Sigmoid colon (tissue), 6 donors: ENCODE measurements at regions not wholly inside any gene's neighbourhood (a gene's known extent, or its start where the extent isn't known, plus 50 kb on each side); places are given as distances from the start of the nearest gene placed in this dataset.

Experiments
- DNase-seq: peaks from one replicate; pipeline ENCODE4 v3.0.0-alpha.2; 2019
- H3K27ac ChIP-seq, 4 donors: fragments of 200-600 bp; sonication (generic); one replicate each; pipeline ENCODE4 v1.5.1; 2016 to 2019; ENCODE audit warnings: mild to moderate bottlenecking in 1 of 4
- H3K27me3 ChIP-seq, 3 donors: fragments of 200-600 bp; sonication (generic); one replicate each; pipeline ENCODE4 v1.5.1; 2019; ENCODE audit warnings: mild to moderate bottlenecking in 1 of 3
- H3K36me3 ChIP-seq, 4 donors: fragments of 200-600 bp; sonication (generic); one replicate each; pipeline ENCODE4 v1.5.1; 2016 to 2019
- H3K4me1 ChIP-seq, 4 donors: fragments of 200-600 bp; sonication (generic); one replicate each; pipeline ENCODE4 v1.5.1; 2017 to 2019
- H3K4me3 ChIP-seq, 4 donors: fragments of 200-600 bp; sonication (generic); one replicate each; pipeline ENCODE4 v1.5.1; 2017 to 2019; ENCODE audit warnings: mild to moderate bottlenecking in 2 of 4, moderate library complexity in 1 of 4
- H3K9me3 ChIP-seq, 4 donors: fragments of 200-600 bp in 3 of 4; sonication (generic) in 3 of 4; one replicate each; pipeline versions ENCODE4 v1.5.1 to v1.6.1; 2013 to 2019
- CTCF ChIP-seq, 4 experiments: fragments of 450-650 bp in 3 of 4; fragments of 200-600 bp in 1 of 4; IDR thresholded peaks; one replicate each; pipeline ENCODE4 v1.5.1; 2016 to 2019; ENCODE audit warnings: antibody characterized with exemption in 4 of 4, mild to moderate bottlenecking in 3 of 4, moderate library complexity in 2 of 4
- EP300 ChIP-seq, 4 donors: sonication (generic); formaldehyde crosslinking; IDR thresholded peaks; one replicate each; pipeline ENCODE4 v1.6.1; 2017; ENCODE audit warnings: antibody characterized with exemption in 4 of 4
- POLR2A ChIP-seq, 2 donors: fragments of 450-650 bp; IDR thresholded peaks; one replicate each; pipeline ENCODE4 v1.6.1; 2016; ENCODE audit warnings: antibody characterized with exemption in 2 of 2, mild to moderate bottlenecking in 2 of 2, moderate library complexity in 2 of 2
- POLR2AphosphoS5 ChIP-seq, 4 donors: sonication (generic); formaldehyde crosslinking; IDR thresholded peaks; one replicate each; pipeline ENCODE4 v1.6.1; 2017; ENCODE audit warnings: antibody characterized with exemption in 4 of 4
- WGBS, 2 donors: extraction: QIAGEN DNeasy Blood & Tissue Kit; methylation state at CpG; one replicate each; pipeline ENCODE4 v1.1.7; 2013; 5-methylcytosine and 5-hydroxymethylcytosine counted together
- intact Hi-C: fragments of 100-400 bp; cut with DNase I; formaldehyde crosslinking; loops from one replicate; pipeline ENCODE4 v1.15.1; 2023
- donor health status: healthy with polysubstance abuse.
- donor health status: healthy.

GRCh38 chr21:8991088-8991907 lies 1530.1 kb upstream of the TPTE start:
- H3K9me3 ChIP-seq: peaks cover 0 to 18% (median 0%) of the 10 kb centered on the region in 4 donors
- peak; percentile 60 for DNase-seq

DNA sequence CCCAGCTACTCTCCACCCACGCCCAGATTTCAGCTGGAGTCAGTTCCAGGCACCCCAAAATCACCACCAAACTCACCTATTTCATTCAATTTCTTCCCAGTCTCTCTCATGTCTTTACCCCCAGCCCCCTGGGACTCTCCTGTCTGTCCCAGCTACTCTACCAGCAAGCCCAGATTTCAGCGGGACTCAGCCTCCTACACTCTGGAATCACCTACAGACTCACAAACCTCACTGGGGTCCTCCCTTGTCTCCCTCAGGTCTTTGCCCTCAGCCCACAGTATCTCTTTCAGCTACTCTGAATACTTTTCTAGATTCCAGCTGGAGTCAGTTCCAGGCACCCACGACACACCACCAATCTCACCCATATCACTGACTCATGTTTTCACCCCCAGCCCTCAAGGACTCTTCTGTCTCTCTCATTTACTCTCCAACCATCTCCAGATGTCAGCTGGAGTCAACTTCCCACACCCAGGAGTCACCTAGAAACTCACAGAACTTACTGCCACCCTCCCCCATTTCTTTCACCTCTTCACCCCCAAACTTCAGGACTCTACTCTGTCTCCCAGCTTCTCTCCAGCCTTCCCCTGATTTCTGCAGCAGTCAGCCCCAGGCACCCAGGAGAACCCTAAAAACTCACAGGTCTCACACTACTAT lies 1529.3 kb upstream of the TPTE start:
- Histone ChIP-seq H3K27ac (no peak overlapping the region), H3K27me3 (peaks cover 0 to 36% (median 14%) of the 10 kb centered on the region in 3 donors), H3K4me1 (no peaks in the 10 kb centered on the region), H3K4me3 (no peak overlapping the region), H3K36me3 (no peaks in the 10 kb centered on the region), H3K9me3 (peaks cover 0 to 18% (median 0%) of the 10 kb centered on the region in 4 donors)
- DNase-seq: peak; percentile 53
- intact Hi-C loops: no loop called here
- no peak for TF ChIP-seq CTCF (IDR thresholded peaks at IDR 0.05)
- no peak for TF ChIP-seq POLR2AphosphoS5 (IDR thresholded peaks at IDR 0.05)
- no peak for TF ChIP-seq EP300 (IDR thresholded peaks at IDR 0.05)
- TF ChIP-seq POLR2A (IDR thresholded peaks at IDR 0.05): no peak
- WGBS, 2 donors: 49 to 54% methylated on average over 3 of the region's 3 CpGs

More at GRCh38 chr21:8991088-8991907, 1530.1 kb upstream of the TPTE start:
- intact Hi-C loops: no loop called here
- 60 to 63% methylated on average over 14 of the region's 14 CpGs for WGBS, 2 donors
- Histone ChIP-seq H3K4me3 (no peak overlapping the region), H3K4me1 (no peaks in the 10 kb centered on the region), H3K27ac (no peak overlapping the region), H3K27me3 (peaks cover 0 to 36% (median 14%) of the 10 kb centered on the region in 3 donors), H3K36me3 (no peaks in the 10 kb centered on the region)
- no peak for TF ChIP-seq POLR2A (IDR thresholded peaks at IDR 0.05)
- TF ChIP-seq CTCF (IDR thresholded peaks at IDR 0.05): no peak
- TF ChIP-seq EP300 (IDR thresholded peaks at IDR 0.05): no peak
- no peak for TF ChIP-seq POLR2AphosphoS5 (IDR thresholded peaks at IDR 0.05)

DNA sequence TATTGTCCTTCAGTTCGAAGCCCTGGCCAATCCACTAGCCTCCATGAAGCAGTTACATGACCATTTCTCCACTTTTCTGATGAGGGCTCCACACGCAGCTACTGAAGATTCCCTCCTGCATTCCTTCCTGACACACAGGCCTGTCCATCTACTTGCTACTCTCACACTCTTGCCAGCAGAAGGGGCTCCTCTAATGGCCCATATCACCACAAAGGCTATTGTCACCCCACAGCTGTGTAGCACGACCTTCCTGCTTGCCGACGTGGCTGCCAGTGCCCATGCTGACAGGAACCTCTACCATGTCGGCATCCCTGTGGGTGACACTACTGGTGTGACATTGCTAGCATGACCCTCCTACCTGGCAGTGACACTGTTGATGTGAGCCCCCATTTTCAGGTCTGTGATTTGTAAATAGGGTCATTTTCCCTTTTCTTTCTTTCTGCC lies 1528.6 kb upstream of the TPTE start:
- no peaks in the 10 kb centered on the region for H3K36me3 ChIP-seq
- DNase-seq: peak; percentile 65
- H3K27me3 ChIP-seq: peaks cover 0 to 36% (median 14%) of the 10 kb centered on the region in 3 donors
- 58 to 59% methylated on average over 6 of the region's 6 CpGs for WGBS, 2 donors
- no peak for TF ChIP-seq POLR2A (IDR thresholded peaks at IDR 0.05)
- TF ChIP-seq POLR2AphosphoS5 (IDR thresholded peaks at IDR 0.05): no peak
- no peak for TF ChIP-seq EP300 (IDR thresholded peaks at IDR 0.05)
- no peak for TF ChIP-seq CTCF (IDR thresholded peaks at IDR 0.05)
- intact Hi-C loops: no loop called here
- H3K27ac ChIP-seq: no peak overlapping the region
- no peaks in the 10 kb centered on the region for H3K4me1 ChIP-seq
- no peak overlapping the region for H3K4me3 ChIP-seq
- H3K9me3 ChIP-seq: peaks cover 0 to 18% (median 0%) of the 10 kb centered on the region in 4 donors

GRCh38 chr21:8993284-8993942 lies 1528.0 kb upstream of the TPTE start:
- WGBS, 2 donors: 42 to 43% methylated on average over 3 of the region's 3 CpGs
- intact Hi-C loops: no loop called here
- no peak for TF ChIP-seq POLR2A (IDR thresholded peaks at IDR 0.05)
- TF ChIP-seq POLR2AphosphoS5 (IDR thresholded peaks at IDR 0.05): no peak
- no peak for TF ChIP-seq CTCF (IDR thresholded peaks at IDR 0.05)
- no peak for TF ChIP-seq EP300 (IDR thresholded peaks at IDR 0.05)
- no peaks in the 10 kb centered on the region for H3K36me3 ChIP-seq
- no peak for DNase-seq
- H3K27me3 ChIP-seq: peaks cover 0 to 36% (median 14%) of the 10 kb centered on the region in 3 donors
- no peaks in the 10 kb centered on the region for H3K4me1 ChIP-seq
- H3K4me3 ChIP-seq: no peak overlapping the region
- H3K27ac ChIP-seq: no peak overlapping the region
- H3K9me3 ChIP-seq: peaks cover 0 to 18% (median 0%) of the 10 kb centered on the region in 4 donors
